ENCODE measurements at regions not wholly inside any gene's neighbourhood (a gene's known extent, or its start where the extent isn't known, plus 50 kb on each side); places are given as distances from the start of the nearest gene placed in this dataset.

DNA sequence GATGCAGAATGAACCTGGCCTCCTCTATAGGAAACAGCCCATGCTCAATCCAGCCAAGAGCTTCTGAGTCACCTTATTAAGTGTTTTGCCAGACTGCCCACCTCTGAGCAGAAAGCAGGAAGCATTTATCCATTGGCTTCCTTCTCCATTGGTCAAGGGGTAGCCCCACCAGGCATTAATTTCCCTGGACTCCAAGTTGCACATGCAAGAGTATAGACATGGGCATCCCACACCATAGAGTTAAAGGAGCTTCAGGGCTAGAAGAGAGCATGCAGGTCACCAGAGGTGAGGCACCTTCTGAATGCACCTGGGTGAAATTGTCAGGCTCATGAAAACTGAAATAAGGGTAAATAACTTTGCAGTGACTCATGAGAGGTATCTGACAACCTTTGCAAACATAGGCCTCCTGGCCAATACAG is 230.8 kb upstream of the STAC start:
- H3K36me3 ChIP-seq, result no peaks in the 10 kb centered on the region
- intact Hi-C loops (cut with DNase I), result no loop called here
- no peaks in the 10 kb centered on the region for H3K27me3 ChIP-seq (replicated peaks; ENCODE audit: insufficient read depth)
- H3K9me3 ChIP-seq, result no peaks in the 10 kb centered on the region
- TF ChIP-seq POLR2A (IDR thresholded peaks at IDR 0.05) (no peak), POLR2AphosphoS5 (IDR thresholded peaks at IDR 0.05) (no peak), CTCF (IDR thresholded peaks at IDR 0.05) (no peak)
- no peak overlapping the region for H3K27ac ChIP-seq
- no peaks in the 10 kb centered on the region for H3K4me1 ChIP-seq (replicated peaks)
- DNase-seq (ENCODE audit: low spot score), result no peak
- H3K4me3 ChIP-seq, result no peak overlapping the region

DNA sequence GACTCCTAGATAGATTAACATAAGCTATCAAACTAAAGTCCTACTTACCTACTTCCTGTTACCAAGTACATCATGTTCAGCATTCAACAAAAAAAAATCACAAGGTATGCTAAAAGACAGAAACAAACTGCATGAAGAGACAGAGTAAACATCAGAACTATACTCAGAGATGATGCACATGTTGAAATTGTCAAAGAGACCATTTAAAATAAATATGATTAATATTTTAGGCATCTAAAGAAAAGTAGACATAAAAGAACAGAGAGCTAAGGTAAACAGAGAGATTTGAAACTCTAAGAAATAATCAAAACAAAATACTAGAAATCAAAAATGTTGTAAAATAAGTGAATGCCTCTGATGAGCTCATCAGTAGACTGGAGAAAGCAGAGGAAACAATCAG is 224.8 kb upstream of the STAC start:
- TF ChIP-seq POLR2AphosphoS5 (IDR thresholded peaks at IDR 0.05) (no peak), CTCF (IDR thresholded peaks at IDR 0.05) (no peak), POLR2A (IDR thresholded peaks at IDR 0.05) (no peak)

GRCh38 chr3:36164400-36164799 is 215.9 kb upstream of the STAC start:
- Histone ChIP-seq H3K4me3 (no peak overlapping the region), H3K4me1 (replicated peaks) (no peaks in the 10 kb centered on the region), H3K9me3 (no peaks in the 10 kb centered on the region), H3K27ac (no peak overlapping the region), H3K36me3 (no peaks in the 10 kb centered on the region), H3K27me3 (replicated peaks; ENCODE audit: insufficient read depth) (no peaks in the 10 kb centered on the region)
- TF ChIP-seq POLR2AphosphoS5 (IDR thresholded peaks at IDR 0.05), result no peak
- no peak for TF ChIP-seq POLR2A (IDR thresholded peaks at IDR 0.05)
- 71% methylated on average over 3 of the region's 3 CpGs for WGBS
- intact Hi-C loops (cut with DNase I), result no loop called here
- no peak for DNase-seq (ENCODE audit: low spot score)

More for the DNA sequence above, 224.8 kb upstream of the STAC start:
- no peak overlapping the region for H3K27ac ChIP-seq
- DNase-seq (ENCODE audit: low spot score), result no peak
- H3K4me1 ChIP-seq (replicated peaks), result no peaks in the 10 kb centered on the region
- no peaks in the 10 kb centered on the region for H3K9me3 ChIP-seq
- no peak overlapping the region for H3K4me3 ChIP-seq
- no peaks in the 10 kb centered on the region for H3K27me3 ChIP-seq (replicated peaks; ENCODE audit: insufficient read depth)
- H3K36me3 ChIP-seq, result no peaks in the 10 kb centered on the region
- intact Hi-C loops (cut with DNase I), result no loop called here

DNA sequence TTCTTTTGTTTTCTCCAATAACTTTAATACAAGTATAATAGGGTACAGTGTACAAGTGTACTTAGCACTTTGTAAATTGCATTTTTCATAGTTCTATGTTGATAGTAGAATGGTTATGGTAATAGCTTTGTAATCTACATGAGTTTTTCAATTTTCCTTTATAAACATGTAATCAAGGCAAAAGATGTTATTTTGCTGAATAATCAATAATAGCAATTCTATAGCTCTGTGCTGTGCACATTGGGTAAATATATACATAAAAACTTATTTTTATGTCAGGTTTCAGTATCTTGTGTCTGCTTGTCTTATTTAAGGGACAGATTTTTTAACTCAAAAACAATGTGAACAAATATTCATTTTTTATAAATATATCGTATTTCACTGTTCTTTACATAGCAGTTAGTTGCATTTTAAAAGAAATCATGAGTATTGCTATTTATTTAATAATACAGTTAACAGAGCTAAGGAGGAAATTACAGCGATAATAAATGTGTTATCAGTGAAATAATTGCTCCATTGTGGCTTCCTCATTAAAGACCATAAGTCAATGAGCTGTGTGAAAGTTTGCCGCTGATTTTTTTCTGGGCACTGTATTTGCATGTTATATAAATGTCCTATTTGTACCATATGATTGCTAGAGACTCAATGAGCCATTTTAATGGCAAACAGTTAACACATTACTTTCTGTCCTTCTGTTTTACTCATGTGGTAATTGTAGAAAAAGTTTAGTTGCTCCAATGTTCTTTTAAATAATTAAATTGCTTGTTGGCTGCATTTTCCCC is 214.6 kb upstream of the STAC start:
- no peaks in the 10 kb centered on the region for H3K27me3 ChIP-seq (replicated peaks; ENCODE audit: insufficient read depth)
- intact Hi-C loops (cut with DNase I), result no loop called here
- no peak for TF ChIP-seq POLR2A (IDR thresholded peaks at IDR 0.05)
- TF ChIP-seq POLR2AphosphoS5 (IDR thresholded peaks at IDR 0.05), result no peak
- TF ChIP-seq CTCF (IDR thresholded peaks at IDR 0.05), result no peak
- H3K27ac ChIP-seq, result no peak overlapping the region
- no peak for DNase-seq (ENCODE audit: low spot score)
- H3K9me3 ChIP-seq, result no peaks in the 10 kb centered on the region
- no peaks in the 10 kb centered on the region for H3K4me1 ChIP-seq (replicated peaks)
- no peaks in the 10 kb centered on the region for H3K36me3 ChIP-seq
- no peak overlapping the region for H3K4me3 ChIP-seq
- 64% methylated on average over 3 of the region's 3 CpGs for WGBS

DNA sequence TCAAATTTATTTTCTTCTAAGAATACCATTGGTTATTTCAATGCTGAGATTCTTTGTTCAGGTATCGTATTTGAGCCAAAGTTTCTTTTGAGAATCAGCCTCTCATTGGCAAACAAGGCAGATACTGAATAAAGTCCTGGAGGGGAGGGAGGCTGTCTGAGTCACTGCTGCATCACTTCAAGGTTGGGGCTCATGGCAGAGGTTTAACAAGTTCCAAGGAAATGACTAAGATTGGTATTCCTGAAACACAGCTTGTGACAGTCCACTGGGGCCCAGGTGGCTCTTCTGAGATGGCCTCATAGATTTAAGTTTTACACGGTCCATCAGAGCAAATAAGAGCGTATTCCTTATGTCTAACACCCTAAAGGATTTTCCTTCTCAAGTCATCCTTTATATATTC is 213.8 kb upstream of the STAC start:
- intact Hi-C loops (cut with DNase I), result no loop called here
- no peaks in the 10 kb centered on the region for H3K36me3 ChIP-seq
- H3K9me3 ChIP-seq, result no peaks in the 10 kb centered on the region
- H3K27ac ChIP-seq, result no peak overlapping the region
- no peak for TF ChIP-seq POLR2A (IDR thresholded peaks at IDR 0.05)
- no peak for TF ChIP-seq CTCF (IDR thresholded peaks at IDR 0.05)
- no peak for TF ChIP-seq POLR2AphosphoS5 (IDR thresholded peaks at IDR 0.05)
- H3K27me3 ChIP-seq (replicated peaks; ENCODE audit: insufficient read depth), result no peaks in the 10 kb centered on the region
- 77% methylated on average over 3 of the region's 3 CpGs for WGBS
- H3K4me1 ChIP-seq (replicated peaks), result no peaks in the 10 kb centered on the region
- DNase-seq (ENCODE audit: low spot score), result no peak
- no peak overlapping the region for H3K4me3 ChIP-seq
